ENCODE measurements at regions not wholly inside any gene's neighbourhood (a gene's known extent, or its start where the extent isn't known, plus 50 kb on each side); places are given as distances from the start of the nearest gene placed in this dataset.

GRCh38 chr12:22858849-22859570, 234.0 kb downstream of the ETNK1 start:
- Histone ChIP-seq H3K9me3 (ENCODE audit: control insufficient read depth, insufficient read depth, low read length) (no peaks in the 10 kb centered on the region), H3K9ac (ENCODE audit: low read depth, low read length) (no peak overlapping the region), H3K27me3 (ENCODE audit: control insufficient read depth, insufficient read depth, low read length) (no peaks in the 10 kb centered on the region), H3K4me3 (ENCODE audit: low read depth, low read length) (no peak overlapping the region), H3K36me3 (ENCODE audit: control insufficient read depth, insufficient read depth, low read length) (no peaks in the 10 kb centered on the region), H3K4me1 (ENCODE audit: control insufficient read depth, insufficient read depth, low read length) (peaks cover 20% of the 10 kb centered on the region), H3K27ac (ENCODE audit: low read depth, low read length) (peak overlapping the region; percentile 8)

DNA sequence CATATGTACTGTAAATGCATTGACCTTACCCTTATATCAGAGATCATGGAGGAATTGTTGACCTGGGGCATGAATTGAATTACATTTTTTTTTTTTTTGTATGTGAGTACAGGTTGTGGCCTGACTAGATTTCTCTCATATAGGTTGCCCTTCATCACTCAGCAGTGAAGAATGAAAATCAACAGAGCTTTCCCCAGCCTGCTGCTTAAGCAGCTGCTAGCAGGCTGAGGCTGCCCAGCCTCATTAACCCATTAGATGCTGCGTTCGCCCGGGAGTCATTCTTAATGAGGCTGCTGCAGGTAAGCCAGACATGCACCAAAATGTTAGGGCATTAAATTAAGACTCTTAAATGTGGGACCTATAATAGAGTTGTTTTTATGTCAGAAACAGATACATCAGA, 236.0 kb downstream of the ETNK1 start:
- no peak overlapping the region for H3K27ac ChIP-seq (ENCODE audit: low read depth, low read length)
- no peak overlapping the region for H3K9ac ChIP-seq (ENCODE audit: low read depth, low read length)
- H3K9me3 ChIP-seq (ENCODE audit: control insufficient read depth, insufficient read depth, low read length), result no peaks in the 10 kb centered on the region
- no peak overlapping the region for H3K4me3 ChIP-seq (ENCODE audit: low read depth, low read length)
- peaks cover 4% of the 10 kb centered on the region for H3K4me1 ChIP-seq (ENCODE audit: control insufficient read depth, insufficient read depth, low read length)
- H3K27me3 ChIP-seq (ENCODE audit: control insufficient read depth, insufficient read depth, low read length), result no peaks in the 10 kb centered on the region
- H3K36me3 ChIP-seq (ENCODE audit: control insufficient read depth, insufficient read depth, low read length), result no peaks in the 10 kb centered on the region

- Histone ChIP-seq H3K4me1 (ENCODE audit: control insufficient read depth, insufficient read depth, low read length) (peaks cover 1% of the 10 kb centered on the region), H3K36me3 (ENCODE audit: control insufficient read depth, insufficient read depth, low read length) (no peaks in the 10 kb centered on the region), H3K9ac (ENCODE audit: low read depth, low read length) (no peak overlapping the region), H3K27ac (ENCODE audit: low read depth, low read length) (no peak overlapping the region), H3K9me3 (ENCODE audit: control insufficient read depth, insufficient read depth, low read length) (no peaks in the 10 kb centered on the region), H3K4me3 (ENCODE audit: low read depth, low read length) (no peak overlapping the region), H3K27me3 (ENCODE audit: control insufficient read depth, insufficient read depth, low read length) (no peaks in the 10 kb centered on the region)
Observed at GRCh38 chr12:22865822-22866221, 240.9 kb downstream of the ETNK1 start.

DNA sequence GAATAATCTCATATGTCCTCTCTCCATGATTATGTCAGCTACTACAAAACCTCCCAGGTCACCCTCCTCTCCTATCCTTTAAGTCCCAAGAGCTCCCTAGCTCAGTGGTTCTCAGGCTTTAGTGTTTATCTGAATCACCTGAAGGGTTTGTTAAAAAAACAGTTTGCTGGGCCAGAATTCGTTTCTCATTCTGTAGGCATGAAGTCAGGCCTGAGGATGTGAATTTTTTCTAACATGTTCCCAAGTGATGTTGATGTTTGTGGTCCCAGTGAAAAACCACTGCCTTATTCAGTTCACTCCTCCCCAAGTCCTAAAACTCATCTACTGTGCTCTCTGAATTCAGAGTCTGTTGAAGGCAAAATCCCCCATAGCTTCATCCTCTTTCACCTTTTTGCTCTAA, 241.4 kb downstream of the ETNK1 start:
- Histone ChIP-seq H3K36me3 (ENCODE audit: control insufficient read depth, insufficient read depth, low read length) (no peaks in the 10 kb centered on the region), H3K4me3 (ENCODE audit: low read depth, low read length) (no peak overlapping the region), H3K27ac (ENCODE audit: low read depth, low read length) (no peak overlapping the region), H3K9ac (ENCODE audit: low read depth, low read length) (no peak overlapping the region), H3K4me1 (ENCODE audit: control insufficient read depth, insufficient read depth, low read length) (no peaks in the 10 kb centered on the region), H3K27me3 (ENCODE audit: control insufficient read depth, insufficient read depth, low read length) (no peaks in the 10 kb centered on the region), H3K9me3 (ENCODE audit: control insufficient read depth, insufficient read depth, low read length) (no peaks in the 10 kb centered on the region)

DNA sequence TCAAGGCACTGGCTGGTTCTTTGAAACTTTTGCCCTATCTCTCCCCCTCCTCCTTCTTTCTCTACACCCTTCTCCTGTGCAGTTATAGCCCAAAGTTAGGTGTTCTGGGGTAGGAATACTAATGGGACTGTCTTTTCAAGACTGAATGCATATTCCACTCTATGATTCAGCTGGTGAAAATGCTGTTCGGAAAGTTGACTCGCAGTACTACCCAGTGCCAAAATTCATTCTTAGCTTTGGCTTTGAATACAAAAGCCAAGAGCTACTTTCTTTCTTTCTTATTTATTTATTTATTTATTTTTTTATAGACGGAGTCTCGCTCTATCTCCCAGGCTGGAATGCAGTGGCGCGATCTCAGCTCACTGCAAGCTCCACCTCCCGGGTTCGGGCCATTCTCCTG, 249.2 kb downstream of the ETNK1 start:
- no peaks in the 10 kb centered on the region for H3K9me3 ChIP-seq (ENCODE audit: control insufficient read depth, insufficient read depth, low read length)
- H3K4me1 ChIP-seq (ENCODE audit: control insufficient read depth, insufficient read depth, low read length), result no peaks in the 10 kb centered on the region
- no peak overlapping the region for H3K4me3 ChIP-seq (ENCODE audit: low read depth, low read length)
- no peaks in the 10 kb centered on the region for H3K36me3 ChIP-seq (ENCODE audit: control insufficient read depth, insufficient read depth, low read length)
- no peak overlapping the region for H3K27ac ChIP-seq (ENCODE audit: low read depth, low read length)
- no peaks in the 10 kb centered on the region for H3K27me3 ChIP-seq (ENCODE audit: control insufficient read depth, insufficient read depth, low read length)
- H3K9ac ChIP-seq (ENCODE audit: low read depth, low read length), result no peak overlapping the region

GRCh38 chr12:22876262-22876661, 251.3 kb downstream of the ETNK1 start:
- Histone ChIP-seq H3K4me3 (ENCODE audit: low read depth, low read length) (no peak overlapping the region), H3K9me3 (ENCODE audit: control insufficient read depth, insufficient read depth, low read length) (no peaks in the 10 kb centered on the region), H3K36me3 (ENCODE audit: control insufficient read depth, insufficient read depth, low read length) (no peaks in the 10 kb centered on the region), H3K4me1 (ENCODE audit: control insufficient read depth, insufficient read depth, low read length) (no peaks in the 10 kb centered on the region), H3K27me3 (ENCODE audit: control insufficient read depth, insufficient read depth, low read length) (no peaks in the 10 kb centered on the region), H3K27ac (ENCODE audit: low read depth, low read length) (no peak overlapping the region), H3K9ac (ENCODE audit: low read depth, low read length) (no peak overlapping the region)

- Histone ChIP-seq H3K9me3 (ENCODE audit: control insufficient read depth, insufficient read depth, low read length) (no peaks in the 10 kb centered on the region), H3K9ac (ENCODE audit: low read depth, low read length) (no peak overlapping the region), H3K27ac (ENCODE audit: low read depth, low read length) (no peak overlapping the region), H3K27me3 (ENCODE audit: control insufficient read depth, insufficient read depth, low read length) (no peaks in the 10 kb centered on the region), H3K4me1 (ENCODE audit: control insufficient read depth, insufficient read depth, low read length) (no peaks in the 10 kb centered on the region), H3K36me3 (ENCODE audit: control insufficient read depth, insufficient read depth, low read length) (no peaks in the 10 kb centered on the region), H3K4me3 (ENCODE audit: low read depth, low read length) (no peak overlapping the region)
Observed at GRCh38 chr12:22879203-22879602, 254.2 kb downstream of the ETNK1 start.

DNA sequence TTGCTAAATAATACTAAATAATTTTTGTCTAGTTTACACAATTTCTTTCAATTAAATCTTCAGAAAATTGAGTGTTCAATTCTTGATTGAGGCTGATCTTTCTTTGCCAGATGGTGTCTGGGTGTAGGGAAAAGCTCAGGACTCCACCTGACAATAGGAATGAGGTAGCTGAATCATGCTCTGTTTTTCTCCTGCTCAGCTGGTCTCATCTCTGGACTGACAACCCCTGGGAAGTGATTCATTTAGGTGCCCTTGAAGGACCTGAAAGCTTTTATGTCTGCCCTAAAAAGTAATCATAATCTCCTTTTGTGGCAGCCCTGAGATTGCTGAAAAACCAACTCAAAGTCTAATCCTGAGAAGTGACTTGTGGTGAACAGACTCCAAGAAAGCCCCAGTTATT, 255.4 kb downstream of the ETNK1 start:
- Histone ChIP-seq H3K9ac (ENCODE audit: low read depth, low read length) (no peak overlapping the region), H3K27ac (ENCODE audit: low read depth, low read length) (no peak overlapping the region), H3K4me3 (ENCODE audit: low read depth, low read length) (no peak overlapping the region), H3K4me1 (ENCODE audit: control insufficient read depth, insufficient read depth, low read length) (no peaks in the 10 kb centered on the region), H3K9me3 (ENCODE audit: control insufficient read depth, insufficient read depth, low read length) (no peaks in the 10 kb centered on the region), H3K36me3 (ENCODE audit: control insufficient read depth, insufficient read depth, low read length) (no peaks in the 10 kb centered on the region), H3K27me3 (ENCODE audit: control insufficient read depth, insufficient read depth, low read length) (no peaks in the 10 kb centered on the region)

DNA sequence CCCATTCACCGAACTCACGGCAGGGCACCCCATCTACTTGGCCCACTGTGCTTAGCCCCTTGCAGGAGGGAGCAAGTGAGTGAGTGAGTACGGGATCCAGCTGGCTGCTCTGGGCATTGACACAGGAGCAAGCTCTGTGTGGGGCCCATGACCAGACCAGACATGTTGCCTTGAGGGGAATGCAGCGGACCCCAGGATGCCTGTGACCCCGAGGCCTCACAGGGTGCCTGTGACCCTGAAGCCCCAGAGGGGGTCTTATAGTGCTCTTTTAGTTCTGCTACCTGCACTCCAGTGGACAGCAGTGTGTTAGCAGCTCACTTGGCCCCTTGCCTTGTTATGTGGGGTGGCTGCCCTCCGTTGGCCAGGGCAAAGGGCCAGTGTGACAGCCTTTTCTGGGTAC, 255.8 kb downstream of the ETNK1 start:
- H3K27ac ChIP-seq (ENCODE audit: low read depth, low read length), result no peak overlapping the region
- H3K4me1 ChIP-seq (ENCODE audit: control insufficient read depth, insufficient read depth, low read length), result no peaks in the 10 kb centered on the region
- H3K9me3 ChIP-seq (ENCODE audit: control insufficient read depth, insufficient read depth, low read length), result no peaks in the 10 kb centered on the region
- H3K27me3 ChIP-seq (ENCODE audit: control insufficient read depth, insufficient read depth, low read length), result no peaks in the 10 kb centered on the region
- H3K36me3 ChIP-seq (ENCODE audit: control insufficient read depth, insufficient read depth, low read length), result no peaks in the 10 kb centered on the region
- no peak overlapping the region for H3K9ac ChIP-seq (ENCODE audit: low read depth, low read length)
- no peak overlapping the region for H3K4me3 ChIP-seq (ENCODE audit: low read depth, low read length)

DNA sequence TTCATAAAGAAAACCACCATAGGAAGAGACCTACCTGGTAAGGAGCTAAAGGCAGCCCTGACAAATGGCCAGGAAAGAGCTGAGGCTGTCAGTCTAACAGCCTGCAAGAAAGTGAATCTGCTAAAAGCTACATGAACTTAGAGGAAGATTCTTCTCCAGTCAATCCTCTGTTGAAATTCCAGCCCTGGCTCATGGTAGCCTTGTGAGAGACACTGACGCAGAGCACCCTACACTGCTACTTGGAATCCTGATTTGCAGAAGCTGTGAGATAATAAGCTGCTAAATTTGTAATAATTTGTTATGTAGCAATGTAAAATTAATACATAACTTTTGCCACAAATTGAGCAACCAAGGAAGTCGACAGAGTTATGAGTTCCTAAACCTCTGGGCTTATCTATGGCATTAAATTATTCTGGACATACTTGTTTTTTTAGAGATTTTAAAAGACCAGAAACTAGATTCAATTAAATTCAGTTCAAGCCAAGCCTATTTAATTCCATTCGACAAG, 257.0 kb downstream of the ETNK1 start:
- no peaks in the 10 kb centered on the region for H3K36me3 ChIP-seq (ENCODE audit: control insufficient read depth, insufficient read depth, low read length)
- no peak overlapping the region for H3K27ac ChIP-seq (ENCODE audit: low read depth, low read length)
- H3K9ac ChIP-seq (ENCODE audit: low read depth, low read length), result no peak overlapping the region
- H3K9me3 ChIP-seq (ENCODE audit: control insufficient read depth, insufficient read depth, low read length), result no peaks in the 10 kb centered on the region
- no peaks in the 10 kb centered on the region for H3K4me1 ChIP-seq (ENCODE audit: control insufficient read depth, insufficient read depth, low read length)
- H3K27me3 ChIP-seq (ENCODE audit: control insufficient read depth, insufficient read depth, low read length), result no peaks in the 10 kb centered on the region
- no peak overlapping the region for H3K4me3 ChIP-seq (ENCODE audit: low read depth, low read length)

DNA sequence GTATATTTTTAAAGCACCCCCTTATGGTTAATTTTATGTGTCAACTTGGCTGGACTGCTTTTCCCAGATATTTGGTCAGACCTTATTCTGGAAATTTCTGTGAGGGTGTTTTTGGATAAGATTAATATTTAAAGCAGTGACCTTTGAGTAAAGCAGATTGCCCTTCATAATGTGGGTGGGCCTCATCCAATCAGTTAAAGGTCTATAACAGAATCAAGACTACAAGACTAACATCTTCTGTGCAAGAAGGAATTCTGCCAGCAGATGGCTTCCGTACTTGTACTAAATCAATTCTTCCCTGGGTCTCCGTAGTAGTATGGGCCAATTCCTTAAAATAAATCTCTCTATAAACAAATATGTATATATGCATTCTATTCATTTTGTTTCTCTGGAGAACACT, 257.6 kb downstream of the ETNK1 start:
- Histone ChIP-seq H3K36me3 (ENCODE audit: control insufficient read depth, insufficient read depth, low read length) (no peaks in the 10 kb centered on the region), H3K27ac (ENCODE audit: low read depth, low read length) (no peak overlapping the region), H3K9me3 (ENCODE audit: control insufficient read depth, insufficient read depth, low read length) (no peaks in the 10 kb centered on the region), H3K4me1 (ENCODE audit: control insufficient read depth, insufficient read depth, low read length) (no peaks in the 10 kb centered on the region), H3K4me3 (ENCODE audit: low read depth, low read length) (no peak overlapping the region), H3K27me3 (ENCODE audit: control insufficient read depth, insufficient read depth, low read length) (no peaks in the 10 kb centered on the region), H3K9ac (ENCODE audit: low read depth, low read length) (no peak overlapping the region)
